ENCODE measurements at regions not wholly inside any gene's neighbourhood (a gene's known extent, or its start where the extent isn't known, plus 50 kb on each side); places are given as distances from the start of the nearest gene placed in this dataset.

DNA sequence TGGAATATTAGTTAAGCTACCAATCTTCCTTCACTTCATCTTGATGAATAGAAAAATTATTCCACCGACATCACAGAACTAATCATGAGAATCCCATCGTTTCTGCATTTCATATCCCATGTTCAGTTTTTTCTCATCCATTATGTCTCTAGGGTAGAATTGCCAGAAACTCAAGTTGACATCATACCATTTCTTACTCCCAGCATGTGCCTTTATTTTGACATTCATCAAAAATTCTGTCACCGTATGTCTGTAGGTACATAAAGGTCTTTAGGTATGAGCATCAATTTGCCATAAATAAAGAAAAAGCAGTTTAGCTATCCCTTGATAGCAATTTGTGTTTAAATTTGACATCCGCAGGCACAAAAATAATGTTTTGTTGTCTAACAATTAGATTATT, 175.5 kb upstream of the ROBO2 start:
- TF ChIP-seq, protein P1, sequence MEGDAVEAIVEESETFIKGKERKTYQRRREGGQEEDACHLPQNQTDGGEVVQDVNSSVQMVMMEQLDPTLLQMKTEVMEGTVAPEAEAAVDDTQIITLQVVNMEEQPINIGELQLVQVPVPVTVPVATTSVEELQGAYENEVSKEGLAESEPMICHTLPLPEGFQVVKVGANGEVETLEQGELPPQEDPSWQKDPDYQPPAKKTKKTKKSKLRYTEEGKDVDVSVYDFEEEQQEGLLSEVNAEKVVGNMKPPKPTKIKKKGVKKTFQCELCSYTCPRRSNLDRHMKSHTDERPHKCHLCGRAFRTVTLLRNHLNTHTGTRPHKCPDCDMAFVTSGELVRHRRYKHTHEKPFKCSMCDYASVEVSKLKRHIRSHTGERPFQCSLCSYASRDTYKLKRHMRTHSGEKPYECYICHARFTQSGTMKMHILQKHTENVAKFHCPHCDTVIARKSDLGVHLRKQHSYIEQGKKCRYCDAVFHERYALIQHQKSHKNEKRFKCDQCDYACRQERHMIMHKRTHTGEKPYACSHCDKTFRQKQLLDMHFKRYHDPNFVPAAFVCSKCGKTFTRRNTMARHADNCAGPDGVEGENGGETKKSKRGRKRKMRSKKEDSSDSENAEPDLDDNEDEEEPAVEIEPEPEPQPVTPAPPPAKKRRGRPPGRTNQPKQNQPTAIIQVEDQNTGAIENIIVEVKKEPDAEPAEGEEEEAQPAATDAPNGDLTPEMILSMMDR (conservative IDR thresholded peaks at IDR 0.05; ENCODE audit: low read length), result no peak
- TF ChIP-seq EZH2phosphoT487 (IDR thresholded peaks at IDR 0.05; ENCODE audit: borderline replicate concordance), result no peak

All from Loucy (cell line).